GM12891 (cell line): ENCODE measurements at regions not wholly inside any gene's neighbourhood (a gene's known extent, or its start where the extent isn't known, plus 50 kb on each side); places are given as distances from the start of the nearest gene placed in this dataset.

Experiments
- DNase-seq: peaks from one replicate; pipeline ENCODE4 v3.0.0; 2011; ENCODE audit warnings: low spot score; ENCODE audit not compliant: insufficient read length
- FAIRE-seq: peaks from 2 replicates; lab custom pipeline; 2011; peaks lifted over from hg19 to GRCh38; lab: Jason Lieb, UNC
- PAX5 ChIP-seq: IDR thresholded peaks from 2 replicates; pipeline ENCODE4 v1.6.1; 2011; ENCODE audit warnings: low read length, moderate library complexity, mild to moderate bottlenecking; ENCODE audit not compliant: insufficient read depth, severe bottlenecking
- POLR2A ChIP-seq: IDR thresholded peaks from 2 replicates; pipeline ENCODE4 v1.6.1; 2011; ENCODE audit warnings: low read depth, low read length, control low read depth
- POLR2AphosphoS5 ChIP-seq: IDR thresholded peaks from 2 replicates; pipeline ENCODE4 v1.6.1; 2011; ENCODE audit warnings: low read depth, low read length, control low read depth
- POU2F2 ChIP-seq: IDR thresholded peaks from 2 replicates; pipeline ENCODE4 v1.6.1; 2011; ENCODE audit warnings: low read depth, mild to moderate bottlenecking, control low read depth, low read length, moderate library complexity
- SPI1 ChIP-seq: IDR thresholded peaks from 2 replicates; pipeline ENCODE4 v1.6.1; 2011; ENCODE audit warnings: low read depth, low read length, control low read depth
- TAF1 ChIP-seq: IDR thresholded peaks from 2 replicates; pipeline ENCODE4 v1.6.1; 2011; ENCODE audit warnings: low read depth, low read length, control low read depth

GRCh38 chr5:135162661-135163265 lies 128.7 kb upstream of the PITX1 start:
- TF ChIP-seq TAF1: no peak
- TF ChIP-seq POLR2AphosphoS5: no peak
- TF ChIP-seq POU2F2: no peak
- TF ChIP-seq PAX5: no peak
- TF ChIP-seq SPI1: no peak
- no peak for TF ChIP-seq POLR2A
- DNase-seq (no peak), FAIRE-seq (no peak)

- DNase-seq (no peak), FAIRE-seq (no peak)
- TF ChIP-seq POU2F2: no peak
Measured at GRCh38 chr5:135161221-135161620, 127.2 kb upstream of the PITX1 start.

DNA sequence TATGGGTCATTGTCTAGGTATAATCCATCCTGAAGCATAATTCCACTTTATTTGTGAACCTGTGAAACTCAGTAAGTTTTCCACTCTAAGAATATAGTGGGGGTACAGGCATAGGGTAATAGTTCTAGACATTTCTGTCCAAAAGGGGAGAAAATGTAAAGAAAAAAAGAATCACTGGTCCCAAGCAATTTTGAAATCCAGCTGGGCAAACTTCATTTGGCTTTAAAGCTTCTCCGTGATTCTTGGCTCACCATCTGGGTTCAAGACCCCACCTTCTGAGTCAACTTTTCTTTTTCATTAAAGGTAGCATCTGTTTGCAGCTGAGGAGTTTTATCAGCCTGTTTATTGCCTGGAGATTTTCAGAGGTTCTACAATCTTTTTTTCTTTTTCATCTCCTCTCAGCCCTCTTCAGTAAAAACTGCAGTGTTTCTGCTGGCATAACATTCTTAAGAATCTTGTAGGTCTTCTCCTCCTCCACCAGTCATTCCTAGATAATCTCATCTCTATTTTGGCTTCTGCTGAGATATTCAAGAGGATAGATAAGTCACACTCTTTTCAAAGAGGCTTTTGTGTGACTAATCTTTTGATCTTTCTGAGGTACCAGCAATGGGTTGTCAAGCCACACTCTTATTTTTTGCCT lies 126.1 kb upstream of the PITX1 start:
- no peak for FAIRE-seq
- no peak for DNase-seq
- TF ChIP-seq POLR2AphosphoS5 (no peak), PAX5 (no peak), SPI1 (no peak), TAF1 (no peak), POLR2A (no peak), POU2F2 (no peak)

GRCh38 chr5:135159626-135160025 lies 125.6 kb upstream of the PITX1 start:
- DNase-seq: no peak
- no peak for FAIRE-seq
- TF ChIP-seq TAF1: no peak
- TF ChIP-seq SPI1: no peak
- TF ChIP-seq POLR2A: no peak

- TF ChIP-seq SPI1 (no peak), POU2F2 (no peak), TAF1 (no peak), POLR2A (no peak), POLR2AphosphoS5 (no peak), PAX5 (no peak)
- DNase-seq: no peak
- no peak for FAIRE-seq
Measured at GRCh38 chr5:135158982-135159381, 125.0 kb upstream of the PITX1 start.

- TF ChIP-seq POLR2A (no peak), POLR2AphosphoS5 (no peak), TAF1 (no peak), POU2F2 (no peak), SPI1 (no peak), PAX5 (no peak)
- FAIRE-seq (no peak), DNase-seq (no peak)
Measured at GRCh38 chr5:135158314-135158697, 124.3 kb upstream of the PITX1 start.

DNA sequence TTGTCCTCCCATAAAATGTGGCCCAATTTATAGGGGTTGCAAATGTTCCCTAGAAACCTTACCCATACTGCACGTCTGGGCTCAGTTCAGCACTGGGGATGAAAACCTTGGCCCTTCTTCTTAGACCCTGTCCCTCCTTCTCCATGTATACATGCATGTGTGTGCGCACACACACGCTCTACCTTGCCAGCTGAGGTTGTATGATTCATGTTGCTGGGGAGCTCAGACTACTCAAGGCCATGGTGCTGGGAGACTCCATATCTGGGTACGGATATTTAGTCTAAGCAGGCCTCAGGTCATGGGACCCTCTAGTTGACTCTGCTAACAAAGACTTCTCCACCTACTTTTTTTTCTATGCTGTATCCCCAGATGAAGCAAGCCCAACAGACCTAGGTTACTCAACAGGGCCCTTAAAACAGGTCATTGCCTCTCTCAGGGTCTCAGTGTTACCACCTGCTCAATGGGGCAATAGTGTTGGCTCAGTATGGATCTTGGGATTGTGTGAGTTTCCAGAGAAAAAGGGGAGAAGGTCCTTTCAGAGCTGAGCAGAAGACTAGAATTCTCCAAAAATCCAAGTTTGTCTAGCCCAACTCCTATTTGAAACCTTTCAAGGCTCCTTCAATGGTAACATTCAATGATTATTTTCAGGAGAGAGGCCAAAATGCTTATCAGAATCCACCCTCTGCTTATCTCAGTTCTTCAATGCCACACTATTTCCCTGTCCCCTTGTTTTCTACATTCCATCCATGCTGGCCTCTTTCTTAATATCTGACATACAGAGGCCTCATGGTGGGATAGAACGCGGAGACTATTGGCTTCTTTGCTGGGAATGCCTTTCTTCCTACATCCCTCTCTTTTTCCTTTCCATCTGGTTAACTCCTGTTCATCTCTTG lies 123.6 kb upstream of the PITX1 start:
- no peak for DNase-seq
- TF ChIP-seq POLR2A: no peak
- no peak for FAIRE-seq

DNA sequence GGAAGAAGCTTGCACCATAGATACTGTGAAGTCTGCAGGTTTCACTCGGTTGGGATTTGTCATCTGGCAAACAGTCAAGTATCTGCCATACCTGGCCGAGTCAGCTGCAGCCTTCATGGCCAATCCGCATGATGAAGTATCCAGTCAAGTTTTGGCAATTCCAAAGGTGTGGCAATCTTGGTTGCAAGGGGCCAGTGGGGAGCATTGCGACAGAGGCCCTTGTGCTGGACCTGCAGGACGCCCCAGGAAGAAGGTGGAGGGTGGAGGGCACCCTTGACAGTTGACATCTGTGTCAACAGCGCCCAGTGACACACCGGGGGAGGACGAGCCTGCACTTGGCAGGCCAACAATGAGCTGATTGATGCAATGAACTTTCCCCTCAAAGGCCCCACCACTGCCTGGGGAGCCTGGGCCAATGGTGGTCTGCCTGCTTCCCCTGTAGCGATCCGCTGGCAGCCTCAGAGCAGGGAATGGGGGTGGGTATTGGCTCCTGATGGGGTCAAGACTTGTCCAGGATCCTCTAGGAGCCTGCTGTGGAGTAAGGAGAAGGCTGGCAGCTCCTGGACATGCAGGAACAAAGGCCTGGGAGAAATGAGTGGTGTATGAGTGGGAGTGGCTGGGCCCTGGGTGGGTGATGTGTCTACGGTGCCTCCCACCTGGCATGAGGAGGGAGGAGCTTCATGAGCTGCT lies 122.8 kb upstream of the PITX1 start:
- DNase-seq: no peak
- no peak for FAIRE-seq
- TF ChIP-seq SPI1 (no peak), PAX5 (no peak), POU2F2 (no peak), TAF1 (no peak), POLR2A (no peak), POLR2AphosphoS5 (no peak)

DNA sequence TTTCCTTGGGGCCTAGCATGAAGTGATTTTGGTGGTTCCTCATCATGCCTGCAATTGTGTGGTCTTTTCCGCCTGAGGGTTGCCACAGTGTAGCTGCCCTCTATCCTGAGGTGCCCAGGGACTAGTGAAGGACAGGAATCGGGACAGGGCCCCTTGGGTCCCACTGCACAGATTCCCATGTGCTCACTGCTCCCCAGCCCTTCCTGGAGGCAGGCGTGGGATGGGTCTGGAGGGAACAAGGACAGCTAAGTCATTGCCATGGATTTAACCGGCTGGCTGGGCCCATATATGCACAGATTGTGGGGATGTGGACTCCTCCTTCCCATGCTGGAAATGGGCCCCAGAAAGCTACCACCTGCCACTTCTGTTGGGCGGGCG lies 122.3 kb upstream of the PITX1 start:
- TF ChIP-seq SPI1: no peak
- TF ChIP-seq POU2F2: no peak
- TF ChIP-seq POLR2A: no peak
- TF ChIP-seq POLR2AphosphoS5: no peak
- no peak for TF ChIP-seq PAX5
- TF ChIP-seq TAF1: no peak
- DNase-seq (no peak), FAIRE-seq (no peak)
